Mesenchymal stem cell (in vitro differentiated cells and primary cell): ENCODE measurements at regions not wholly inside any gene's neighbourhood (a gene's known extent, or its start where the extent isn't known, plus 50 kb on each side); places are given as distances from the start of the nearest gene placed in this dataset.

Experiments
- DNase-seq: peaks from one replicate; pipeline ENCODE4 v3.0.0-alpha.2; 2013
- H2AFZ ChIP-seq: one replicate; pipeline ENCODE4 v1.6.1; 2013; ENCODE audit warnings: low read depth, mild to moderate bottlenecking, control low read depth, inconsistent platforms, low read length, moderate library complexity
- H2AK5ac ChIP-seq: 2 replicates; pipeline ENCODE4 v1.6.1; 2013; ENCODE audit warnings: low read length, moderate library complexity, mild to moderate bottlenecking, inconsistent platforms; ENCODE audit not compliant: severe bottlenecking
- H2BK120ac ChIP-seq: one replicate; pipeline ENCODE4 v1.6.1; 2013; ENCODE audit warnings: low read depth, mild to moderate bottlenecking, inconsistent platforms, low read length, moderate library complexity
- H2BK12ac ChIP-seq, 2 experiments: one replicate each; pipeline ENCODE4 v1.6.1; 2013; ENCODE audit warnings: inconsistent platforms in 2 of 2, low read length in 2 of 2, mild to moderate bottlenecking in 2 of 2, moderate library complexity in 2 of 2, control low read depth in 1 of 2
- H2BK15ac ChIP-seq: one replicate; pipeline ENCODE4 v1.6.1; 2013; ENCODE audit warnings: mild to moderate bottlenecking, low read depth, inconsistent platforms; ENCODE audit not compliant: poor library complexity, severe bottlenecking
- H2BK5ac ChIP-seq: 2 replicates; pipeline ENCODE4 v1.6.1; 2013; ENCODE audit warnings: low read depth, mild to moderate bottlenecking, low read length, control low read depth, inconsistent platforms; ENCODE audit not compliant: poor library complexity, severe bottlenecking
- H3K14ac ChIP-seq, 2 experiments: one replicate each; pipeline ENCODE4 v1.6.1; 2013; ENCODE audit warnings: inconsistent platforms in 2 of 2, low read length in 2 of 2, control low read depth in 1 of 2, mild to moderate bottlenecking in 1 of 2, moderate library complexity in 1 of 2
- H3K18ac ChIP-seq, 2 experiments: one replicate each; pipeline ENCODE4 v1.6.1; 2013; ENCODE audit warnings: inconsistent platforms in 2 of 2, low read length in 2 of 2, control low read depth in 1 of 2, low read depth in 1 of 2, mild to moderate bottlenecking in 1 of 2
- H3K23ac ChIP-seq, 2 experiments: one replicate each; pipeline ENCODE4 v1.6.1; 2013; ENCODE audit warnings: inconsistent platforms in 2 of 2, low read length in 2 of 2, mild to moderate bottlenecking in 2 of 2, moderate library complexity in 2 of 2, control low read depth in 1 of 2
- H3K27ac ChIP-seq: 2 replicates; pipeline ENCODE4 v1.5.1; 2013; ENCODE audit warnings: mild to moderate bottlenecking, moderate library complexity, low read length, control low read depth, inconsistent platforms; ENCODE audit not compliant: poor library complexity, severe bottlenecking
- H3K27me3 ChIP-seq, 2 experiments: 2 replicates each; pipeline versions ENCODE4 v1.6.1 to v1.7.0; 2013; ENCODE audit warnings: low read length in 2 of 2, mild to moderate bottlenecking in 2 of 2, moderate library complexity in 2 of 2, control low read depth in 1 of 2, inconsistent platforms in 1 of 2; ENCODE audit not compliant: control insufficient read depth in 1 of 2, insufficient read depth in 1 of 2
- H3K36me3 ChIP-seq, 2 experiments: 2 replicates each; pipeline versions ENCODE4 v1.6.1 to v1.7.0; 2013; ENCODE audit warnings: low read length in 2 of 2, control low read depth in 1 of 2, inconsistent platforms in 1 of 2, low read depth in 1 of 2, mild to moderate bottlenecking in 1 of 2; ENCODE audit not compliant: insufficient read depth in 2 of 2, control insufficient read depth in 1 of 2
- H3K4ac ChIP-seq, 2 experiments: one replicate each; pipeline ENCODE4 v1.6.1; 2013; ENCODE audit warnings: inconsistent platforms in 2 of 2, low read length in 2 of 2, mild to moderate bottlenecking in 2 of 2, moderate library complexity in 2 of 2, control low read depth in 1 of 2, low read depth in 1 of 2
- H3K4me1 ChIP-seq: 2 replicates; pipeline ENCODE4 v1.6.1; 2013; ENCODE audit warnings: low read depth, low read length, control low read depth; ENCODE audit not compliant: control insufficient read depth, insufficient read depth
- H3K4me2 ChIP-seq: 2 replicates; pipeline ENCODE4 v1.6.1; 2013; ENCODE audit warnings: low read length, mild to moderate bottlenecking, inconsistent platforms; ENCODE audit not compliant: poor library complexity, severe bottlenecking
- H3K4me3 ChIP-seq, 2 experiments: 2 replicates each; pipeline versions ENCODE4 v1.5.1 to v1.7.0; 2013; ENCODE audit warnings: low read length in 2 of 2, mild to moderate bottlenecking in 2 of 2, control low read depth in 1 of 2, low read depth in 1 of 2; ENCODE audit not compliant: insufficient read depth in 1 of 2
- H3K79me1 ChIP-seq: replicated peaks from 2 replicates; pipeline ENCODE4 v1.6.1; 2013; ENCODE audit warnings: mild to moderate bottlenecking, control low read depth, low read length, inconsistent platforms; ENCODE audit not compliant: poor library complexity, severe bottlenecking
- H3K9ac ChIP-seq: 2 replicates; pipeline ENCODE4 v1.7.0; 2013; ENCODE audit warnings: mild to moderate bottlenecking, low read length, moderate library complexity
- H3K9me3 ChIP-seq: 2 replicates; pipeline ENCODE4 v1.7.0; 2013; ENCODE audit warnings: mild to moderate bottlenecking, low read length; ENCODE audit not compliant: control insufficient read depth
- H4K8ac ChIP-seq: one replicate; pipeline ENCODE4 v1.6.1; 2013; ENCODE audit warnings: inconsistent platforms, mild to moderate bottlenecking, low read length, moderate library complexity
- H4K91ac ChIP-seq: one replicate; pipeline ENCODE4 v1.6.1; 2013; ENCODE audit warnings: mild to moderate bottlenecking, low read length, inconsistent platforms
- WGBS: methylation state at CpG from one replicate; pipeline ENCODE4 v1.1.7; 2013; ENCODE audit warnings: mixed read lengths; 5-methylcytosine and 5-hydroxymethylcytosine counted together

DNA sequence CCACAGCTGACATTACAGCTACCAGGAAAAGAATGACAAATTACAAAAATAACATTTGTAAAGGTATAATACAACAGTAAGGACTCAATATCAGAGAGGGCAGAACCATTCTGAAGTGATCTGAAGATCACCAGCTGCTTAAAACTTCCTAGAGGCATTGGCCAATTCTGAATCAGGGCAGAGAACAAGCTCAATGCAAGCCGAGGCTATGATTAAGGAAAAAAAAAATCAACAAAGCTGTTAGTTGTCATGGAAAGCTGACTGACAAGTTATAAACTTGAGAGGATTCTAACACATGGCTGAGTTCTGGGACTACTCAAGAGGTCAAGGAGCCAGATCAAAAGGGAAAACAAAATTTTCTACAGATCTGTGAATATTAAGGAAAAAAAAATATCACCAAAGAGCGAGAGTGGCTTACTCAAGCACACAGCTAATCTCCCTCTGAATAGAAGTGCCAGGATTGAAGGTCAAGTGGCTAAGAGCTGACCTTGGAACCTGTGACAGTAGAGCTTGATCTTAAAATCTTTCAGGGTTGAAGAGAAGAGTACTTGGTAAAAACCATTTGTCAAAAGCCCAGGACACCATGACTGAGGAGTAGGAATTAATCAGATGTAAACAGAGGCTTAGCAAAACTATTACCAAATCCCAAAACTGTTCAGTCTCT lies 383.4 kb downstream of the USP25 start:
- H3K9me3 ChIP-seq = no peaks in the 10 kb centered on the region
- no peak overlapping the region for H3K4ac ChIP-seq
- WGBS = 16% methylated on average over 2 of the region's 2 CpGs
- no peak overlapping the region for H2AK5ac ChIP-seq
- H3K4me1 ChIP-seq = no peaks in the 10 kb centered on the region
- no peak overlapping the region for H3K4me2 ChIP-seq
- H3K27ac ChIP-seq = no peak overlapping the region
- H4K91ac ChIP-seq = no peak overlapping the region
- no peak overlapping the region for H2BK5ac ChIP-seq
- DNase-seq = peak; percentile 34
- H3K27me3 ChIP-seq = no peaks in the 10 kb centered on the region
- no peak overlapping the region for H2BK12ac ChIP-seq
- H2BK120ac ChIP-seq = no peak overlapping the region
- H3K9ac ChIP-seq = peak overlapping the region; percentile 27
- no peaks in the 10 kb centered on the region for H3K79me1 ChIP-seq
- H3K4me3 ChIP-seq = no peak overlapping the region
- no peak overlapping the region for H2AFZ ChIP-seq
- no peak overlapping the region for H3K23ac ChIP-seq
- H4K8ac ChIP-seq = no peak overlapping the region
- no peaks in the 10 kb centered on the region for H3K36me3 ChIP-seq
- no peak overlapping the region for H3K14ac ChIP-seq
- no peak overlapping the region for H2BK15ac ChIP-seq
- no peak overlapping the region for H3K18ac ChIP-seq

DNA sequence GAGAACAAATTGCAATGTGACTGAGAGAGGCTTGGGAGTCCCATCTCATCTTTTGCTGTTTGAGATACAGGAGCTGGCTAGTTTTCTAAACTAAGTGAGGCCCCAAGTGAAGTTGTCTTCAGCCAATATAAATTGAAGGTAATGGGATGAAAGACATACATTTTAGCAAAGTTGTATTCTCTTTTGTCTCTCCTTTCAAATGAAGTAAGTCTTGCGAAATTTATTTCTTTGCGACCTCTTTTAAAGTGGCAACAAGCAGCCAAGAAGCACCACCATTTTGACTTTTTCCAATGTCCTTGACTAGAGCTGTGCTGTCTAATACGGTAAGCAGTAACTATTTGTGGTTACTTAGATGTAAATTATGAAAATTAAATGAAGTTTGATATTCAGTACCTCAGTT lies 385.7 kb downstream of the USP25 start:
- Histone ChIP-seq H3K9me3 (no peaks in the 10 kb centered on the region), H2AK5ac (peak overlapping the region; percentile 57), H2BK15ac (no peak overlapping the region), H4K91ac (no peak overlapping the region), H2BK120ac (no peak overlapping the region), H3K14ac (no peak overlapping the region), H3K18ac (no peak overlapping the region), H3K27ac (peak overlapping the region; percentile 32), H2BK12ac (no peak overlapping the region), H2AFZ (no peak overlapping the region), H3K4ac (no peak overlapping the region), H4K8ac (no peak overlapping the region), H3K36me3 (no peaks in the 10 kb centered on the region), H3K27me3 (no peaks in the 10 kb centered on the region), H3K9ac (no peak overlapping the region), H3K4me1 (no peaks in the 10 kb centered on the region), H3K23ac (no peak overlapping the region), H3K79me1 (no peaks in the 10 kb centered on the region), H3K4me2 (no peak overlapping the region), H3K4me3 (no peak overlapping the region), H2BK5ac (no peak overlapping the region)
- WGBS = 100% methylated on average over 2 of the region's 3 CpGs
- no peak for DNase-seq

DNA sequence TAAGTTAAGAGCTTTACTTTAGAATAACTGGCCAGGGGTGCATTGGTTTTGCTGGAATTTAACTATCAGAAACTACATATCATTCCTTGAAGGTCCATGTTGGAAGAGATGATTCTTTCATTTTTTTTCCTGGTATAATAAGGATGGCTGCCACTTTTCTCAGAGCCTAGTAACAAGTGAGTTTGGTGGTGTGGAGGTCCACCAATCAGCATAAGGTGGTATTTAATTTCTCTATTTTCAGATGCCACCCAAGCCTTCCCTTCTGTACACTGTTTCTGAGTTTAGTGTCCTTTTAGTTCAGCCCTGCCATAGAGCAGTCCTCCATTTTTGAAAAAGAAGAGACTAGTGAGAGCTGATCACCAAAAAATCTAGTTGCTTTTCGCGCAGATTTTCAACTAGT lies 386.3 kb downstream of the USP25 start:
- H2BK5ac ChIP-seq = peak overlapping the region; percentile 81
- no peak overlapping the region for H3K23ac ChIP-seq
- H2AK5ac ChIP-seq = no peak overlapping the region
- no peak overlapping the region for H2BK15ac ChIP-seq
- H4K8ac ChIP-seq = no peak overlapping the region
- peak overlapping the region; percentile 97 for H3K27ac ChIP-seq
- no peaks in the 10 kb centered on the region for H3K79me1 ChIP-seq
- DNase-seq = no peak
- no peak overlapping the region for H3K4ac ChIP-seq
- H3K4me3 ChIP-seq = no peak overlapping the region
- H2AFZ ChIP-seq = no peak overlapping the region
- H2BK120ac ChIP-seq = no peak overlapping the region
- no peak overlapping the region for H4K91ac ChIP-seq
- H3K9me3 ChIP-seq = no peaks in the 10 kb centered on the region
- no peak overlapping the region for H3K9ac ChIP-seq
- no peaks in the 10 kb centered on the region for H3K27me3 ChIP-seq
- no peak overlapping the region for H3K4me2 ChIP-seq
- no peak overlapping the region for H3K14ac ChIP-seq
- no peaks in the 10 kb centered on the region for H3K4me1 ChIP-seq
- no peak overlapping the region for H3K18ac ChIP-seq
- no CpG with 5 or more reads among the region's 2 CpGs for WGBS
- no peaks in the 10 kb centered on the region for H3K36me3 ChIP-seq
- no peak overlapping the region for H2BK12ac ChIP-seq

DNA sequence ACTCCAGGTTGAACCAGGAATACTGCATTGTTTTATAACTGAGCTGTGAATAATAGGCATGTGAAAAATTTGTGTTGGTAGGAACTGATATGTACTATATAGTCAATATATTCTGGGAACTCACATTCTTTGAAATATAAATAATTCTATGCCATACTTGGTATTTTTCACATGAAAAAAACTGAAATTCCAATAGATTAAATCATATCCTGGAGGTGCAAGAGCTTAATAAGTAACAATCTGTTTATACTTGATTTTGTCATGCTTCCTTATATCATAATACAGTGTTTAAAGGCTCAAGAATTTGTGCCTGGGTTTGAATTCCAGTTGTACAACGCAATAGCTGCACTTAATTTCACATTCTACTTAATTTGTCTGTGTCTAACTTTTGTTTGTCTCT lies 387.0 kb downstream of the USP25 start:
- Histone ChIP-seq H2BK12ac (no peak overlapping the region), H2BK5ac (peak overlapping the region; percentile 73), H3K4ac (no peak overlapping the region), H3K14ac (no peak overlapping the region), H4K8ac (no peak overlapping the region), H3K79me1 (no peaks in the 10 kb centered on the region), H3K18ac (no peak overlapping the region), H3K4me3 (peak overlapping the region in 1 of 2 experiments; percentile 48), H2BK15ac (no peak overlapping the region), H2AFZ (no peak overlapping the region), H3K27ac (peak overlapping the region; percentile 97), H3K4me2 (no peak overlapping the region), H2AK5ac (no peak overlapping the region), H3K9ac (peak overlapping the region; percentile 77), H3K36me3 (no peaks in the 10 kb centered on the region), H2BK120ac (no peak overlapping the region), H3K23ac (no peak overlapping the region), H3K4me1 (no peaks in the 10 kb centered on the region), H3K27me3 (no peaks in the 10 kb centered on the region), H4K91ac (no peak overlapping the region), H3K9me3 (no peaks in the 10 kb centered on the region)
- no CpG with 5 or more reads among the region's 1 CpG for WGBS
- no peak for DNase-seq
